Amniotic epithelial cell (primary cell): ENCODE measurements at regions not wholly inside any gene's neighbourhood (a gene's known extent, or its start where the extent isn't known, plus 50 kb on each side); places are given as distances from the start of the nearest gene placed in this dataset.
"Not testable (repeated sequence)": the region's sequence is repeated elsewhere in the genome, so short reads cannot be mapped to it uniquely, and the experiment has no call there.

Experiments
- DNase-seq: peaks from one replicate; pipeline ENCODE4 v3.0.0-alpha.2; 2010; ENCODE audit warnings: low read depth

DNA sequence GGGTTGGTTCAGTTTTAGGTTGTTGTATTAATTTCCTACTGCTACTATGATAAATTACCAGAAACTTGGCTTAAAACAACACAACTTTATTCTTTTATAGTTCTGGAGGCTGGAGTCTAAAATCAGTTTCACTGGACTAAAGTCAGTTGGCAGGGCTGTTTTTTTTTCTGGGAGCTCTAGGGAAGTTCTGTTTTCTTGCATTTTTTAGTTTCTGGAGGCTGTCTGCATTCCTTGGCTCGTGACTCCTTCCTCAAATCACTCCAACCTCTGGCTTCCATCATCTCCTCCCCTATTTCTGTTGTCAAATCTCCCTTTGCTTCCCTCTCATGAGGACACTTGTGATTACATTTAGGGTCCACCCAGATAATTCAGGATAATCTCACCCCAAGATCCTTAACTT is 51.3 kb upstream of the SUB1 start:
- DNase-seq: peak; percentile 20

DNA sequence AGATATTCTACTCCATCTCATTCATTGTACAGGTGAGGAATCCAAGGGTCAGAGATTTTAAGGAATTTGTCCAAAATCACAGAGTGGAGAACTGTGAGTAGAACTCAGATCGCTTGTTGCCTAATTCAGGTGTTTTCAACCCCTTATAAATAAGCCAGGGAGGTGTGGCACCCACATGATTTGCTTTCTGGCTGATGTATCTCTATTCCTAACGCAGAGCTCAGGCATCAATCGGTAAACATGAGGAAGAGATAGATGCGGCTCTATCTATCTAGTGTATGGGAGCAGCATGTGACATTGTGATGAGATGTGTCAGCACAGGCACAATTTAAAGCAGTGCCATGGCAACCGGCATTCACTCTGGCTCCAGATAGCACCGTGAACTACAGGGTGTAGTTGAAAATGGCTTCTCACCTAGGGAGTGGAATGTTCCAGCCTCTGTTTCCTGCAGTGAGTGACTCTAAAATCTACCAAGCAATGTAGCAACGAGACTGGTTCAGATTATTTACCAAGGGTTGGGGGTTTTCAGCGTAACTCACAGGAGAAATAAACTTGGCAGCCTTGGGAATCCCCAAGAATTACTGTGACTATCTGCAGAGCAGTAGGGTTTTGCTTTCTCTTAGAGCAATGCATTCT is 53.4 kb upstream of the SUB1 start:
- peak; percentile 60 for DNase-seq

DNA sequence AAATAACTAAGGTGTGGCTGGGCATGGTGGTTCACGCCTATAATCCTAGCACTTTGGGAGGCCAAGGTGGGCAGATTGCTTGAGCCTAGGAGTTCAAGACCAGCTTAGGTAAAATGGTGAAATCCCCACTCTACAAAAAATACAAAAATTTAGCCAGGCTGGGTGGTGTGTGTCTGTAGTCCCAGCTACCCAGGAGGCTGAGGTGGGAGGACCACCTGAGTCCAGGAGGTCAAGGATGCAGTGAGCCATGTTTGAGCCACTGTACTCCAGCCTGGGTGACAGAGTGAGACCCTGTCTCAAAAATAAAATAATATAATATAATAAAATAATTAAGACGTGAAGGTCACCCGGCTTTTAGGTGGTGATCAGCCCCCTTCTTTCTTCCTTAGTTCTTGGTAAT is 58.0 kb upstream of the SUB1 start:
- not testable (repeated sequence) for DNase-seq

GRCh38 chr5:32526810-32527209 is 58.5 kb upstream of the SUB1 start:
- DNase-seq: no peak

- no peak for DNase-seq
Observed at GRCh38 chr5:32523625-32524024, 61.7 kb upstream of the SUB1 start.

DNA sequence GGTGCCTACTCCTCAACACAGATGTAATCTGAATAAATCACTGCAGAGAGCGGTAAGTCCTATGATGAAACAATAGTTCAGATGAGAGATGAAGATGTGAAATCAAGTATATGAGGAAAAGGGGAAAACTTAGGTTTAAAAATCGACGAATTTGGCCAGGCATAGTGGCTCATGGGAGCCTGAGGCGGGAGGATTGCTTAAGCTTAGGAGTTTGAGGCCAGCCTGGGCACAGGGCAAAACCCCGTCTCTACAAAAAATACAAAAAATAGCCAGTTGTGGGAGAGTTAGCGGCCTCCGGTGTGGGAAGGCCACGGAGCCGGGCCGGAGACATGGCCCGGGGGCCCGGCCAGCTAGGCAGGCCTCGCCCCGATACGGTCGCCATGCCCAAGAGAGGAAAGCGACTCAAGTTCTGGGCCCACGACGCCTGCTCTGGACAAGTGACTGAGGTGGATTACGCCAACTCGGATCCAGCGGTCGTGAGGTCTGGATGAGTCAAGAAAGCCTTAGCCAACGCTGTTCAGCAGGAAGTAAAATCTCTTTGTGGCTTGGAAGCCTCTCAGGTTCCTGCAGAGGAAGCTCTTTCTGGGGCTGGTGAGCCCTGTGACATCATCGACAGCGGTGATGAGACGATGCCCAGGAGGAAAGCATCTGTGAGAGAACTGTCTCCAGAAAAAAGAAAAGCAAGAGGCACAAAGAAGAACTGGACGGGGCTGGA is 62.8 kb upstream of the SUB1 start:
- DNase-seq: peak; percentile 83

- DNase-seq: no peak
Observed at GRCh38 chr5:32521481-32521880, 63.9 kb upstream of the SUB1 start.

GRCh38 chr5:32520972-32521371 is 64.4 kb upstream of the SUB1 start:
- no peak for DNase-seq

GRCh38 chr5:32520356-32520755 is 65.0 kb upstream of the SUB1 start:
- no peak for DNase-seq

- DNase-seq: no peak
Observed at GRCh38 chr5:32519508-32519907, 65.8 kb upstream of the SUB1 start.

DNA sequence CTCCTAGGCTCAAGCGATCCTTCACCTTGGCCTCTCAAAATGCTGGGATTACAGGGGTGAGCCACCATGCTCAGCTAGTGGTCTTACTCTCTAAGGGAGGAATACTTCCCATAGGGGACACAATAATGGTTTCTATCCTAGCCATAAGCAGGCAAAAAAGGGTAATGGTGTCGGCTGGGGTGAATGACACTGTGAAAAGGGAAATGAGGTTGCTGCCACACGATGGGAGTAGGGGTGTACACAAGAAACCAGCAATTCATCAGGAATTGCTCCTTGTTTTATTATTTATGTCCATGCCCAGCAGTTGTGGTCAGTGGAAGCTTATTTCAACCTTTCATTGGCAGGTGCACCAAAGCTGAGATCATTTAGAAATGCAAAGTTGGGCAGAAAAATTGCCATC is 70.3 kb upstream of the ZFR start:
- no peak for DNase-seq

DNA sequence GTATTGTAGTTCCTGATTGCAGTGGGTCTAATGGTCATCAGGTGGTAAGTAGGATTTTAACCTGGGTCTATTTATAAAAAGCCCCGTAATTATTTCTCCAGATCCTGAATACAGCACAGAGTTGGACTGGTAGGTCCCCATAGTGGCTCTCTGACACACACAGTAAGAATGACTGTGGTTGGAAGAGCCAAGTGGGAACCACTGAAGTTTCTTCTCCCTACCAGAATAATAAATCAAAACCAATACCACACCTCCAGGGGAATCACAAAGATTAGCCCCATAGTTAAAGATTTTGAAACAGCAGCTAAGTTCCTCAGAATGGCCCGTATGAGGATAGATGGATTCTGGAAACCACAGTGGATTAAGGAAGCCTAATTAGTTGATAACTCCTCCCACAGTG is 68.4 kb upstream of the ZFR start:
- DNase-seq: peak; percentile 18

GRCh38 chr5:32511776-32512374 is 67.3 kb upstream of the ZFR start:
- no peak for DNase-seq

- DNase-seq: no peak
Observed at GRCh38 chr5:32510860-32511259, 66.3 kb upstream of the ZFR start.

- DNase-seq: peak; percentile 26
Observed at GRCh38 chr5:32508806-32509805, 64.6 kb upstream of the ZFR start.

DNA sequence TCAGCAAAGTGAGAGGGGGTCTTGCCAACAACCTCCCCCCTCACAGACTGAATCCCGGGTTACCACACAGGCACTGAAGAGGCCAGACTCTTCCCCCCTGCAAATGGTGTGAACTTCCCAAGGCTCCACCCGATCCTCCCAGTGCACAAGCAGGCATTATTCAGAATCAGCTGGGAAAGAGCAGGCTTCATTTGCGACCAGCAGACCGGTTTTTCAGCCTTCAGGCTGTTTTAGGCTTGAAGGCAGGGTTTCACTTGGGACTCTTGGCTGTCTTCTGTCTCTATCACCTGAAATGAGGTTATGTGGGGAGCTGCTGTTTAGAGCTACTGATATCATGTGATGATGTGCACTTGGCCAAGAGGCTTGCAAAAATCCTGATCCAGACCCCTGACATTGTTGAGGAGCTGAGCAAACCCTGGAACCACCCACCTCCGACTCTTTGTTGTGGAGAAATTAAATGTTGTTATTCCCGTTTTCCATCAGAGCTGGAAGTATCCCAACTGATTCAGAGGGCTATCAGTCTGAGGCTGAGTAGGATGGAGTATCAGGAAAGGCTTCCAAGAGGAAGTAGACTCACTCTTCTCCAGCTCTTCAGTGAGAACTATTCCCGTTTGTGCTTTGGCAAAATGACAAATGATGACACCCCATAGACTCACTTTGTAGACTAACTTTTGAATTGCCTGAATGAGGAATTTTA is 63.3 kb upstream of the ZFR start:
- DNase-seq: peak; percentile 86

GRCh38 chr5:32506799-32507198 is 62.3 kb upstream of the ZFR start:
- DNase-seq: peak; percentile 45

GRCh38 chr5:32506201-32506661 is 61.7 kb upstream of the ZFR start:
- no peak for DNase-seq

- DNase-seq: peak; percentile 72
Observed at GRCh38 chr5:32505756-32506155, 61.2 kb upstream of the ZFR start.

DNA sequence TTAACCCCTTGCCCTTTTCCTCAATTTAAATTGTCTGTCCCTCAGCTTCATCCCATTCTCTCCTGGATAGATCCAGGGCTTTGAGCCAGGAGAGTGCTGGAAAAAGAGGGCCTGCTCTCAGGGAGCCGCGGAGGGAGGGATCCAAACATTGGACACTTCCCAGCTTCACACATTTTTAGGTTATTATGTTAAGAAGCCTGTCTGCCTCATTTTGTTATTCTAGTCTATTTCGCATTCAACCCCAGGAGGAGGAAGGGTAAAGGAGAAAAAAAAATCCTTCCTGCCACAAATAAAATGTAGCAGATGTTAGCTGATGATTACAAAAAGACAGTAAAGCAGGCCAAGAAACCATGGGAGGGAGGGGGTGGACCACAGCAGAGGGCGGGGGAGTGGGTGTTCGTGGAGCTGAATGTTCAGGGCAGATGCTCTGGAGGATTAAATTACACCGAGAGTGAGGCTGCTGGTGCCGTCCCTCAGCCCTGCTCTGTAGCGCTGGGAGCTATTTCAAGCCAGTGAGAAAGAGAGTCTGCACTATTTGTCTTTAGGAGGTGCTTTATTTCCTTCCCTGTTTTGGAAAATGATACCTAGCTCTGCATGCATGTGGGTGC is 60.6 kb upstream of the ZFR start:
- peak; percentile 93 for DNase-seq

- no peak for DNase-seq
Observed at GRCh38 chr5:32504329-32504988, 59.9 kb upstream of the ZFR start.
